ENCODE measurements at regions not wholly inside any gene's neighbourhood (a gene's known extent, or its start where the extent isn't known, plus 50 kb on each side); places are given as distances from the start of the nearest gene placed in this dataset.

- no peaks in the 10 kb centered on the region for H3K9me3 ChIP-seq (ENCODE audit: control insufficient read depth, low read length)
- H3K4me3 ChIP-seq (ENCODE audit: low read length in 2 of 2), result no peak overlapping the region
- peaks cover 0 to 3% of the 10 kb centered on the region in 2 donors for H3K4me1 ChIP-seq (ENCODE audit: control insufficient read depth in 1 of 2, insufficient read depth in 2 of 2, low read length in 2 of 2)
- H3K36me3 ChIP-seq (ENCODE audit: control insufficient read depth in 1 of 2, insufficient read depth in 2 of 2, low read length in 1 of 2), result no peaks in the 10 kb centered on the region
- DNase-seq, result no peak
- H3K27ac ChIP-seq (ENCODE audit: low read depth in 1 of 2, low read length in 2 of 2), result no peak overlapping the region
- 0 to 8% methylated on average over 1 of the region's 1 CpG for WGBS, 2 donors
- H3K27me3 ChIP-seq (ENCODE audit: control insufficient read depth in 1 of 2, insufficient read depth in 2 of 2, low read length in 1 of 2), result no peaks in the 10 kb centered on the region
- intact Hi-C loops (cut with DNase I), result no loop called here
- no peak for ATAC-seq (ENCODE audit: low FRiP score)
Observed at GRCh38 chr7:86947929-86948328, 111.5 kb downstream of the ELAPOR2 start.

DNA sequence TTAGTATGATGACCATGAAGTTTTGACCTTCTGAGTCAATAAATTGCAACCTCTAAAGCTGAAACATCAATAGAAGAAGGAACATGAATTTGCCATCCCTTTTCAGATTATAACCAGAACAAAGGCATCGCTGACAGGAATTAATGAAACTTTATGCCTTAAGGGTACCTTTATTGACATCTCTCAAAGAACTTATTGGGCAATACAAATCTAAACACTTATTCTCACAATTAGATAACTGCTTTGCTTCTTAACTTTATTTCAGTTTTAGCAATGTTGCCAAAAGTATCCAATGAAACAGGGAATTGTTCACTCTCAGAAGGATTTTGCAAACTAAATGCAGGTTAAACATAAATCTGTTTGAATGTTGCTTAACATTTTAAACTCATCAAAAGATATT is 116.0 kb downstream of the ELAPOR2 start:
- Histone ChIP-seq H3K27me3 (ENCODE audit: control insufficient read depth in 1 of 2, insufficient read depth in 2 of 2, low read length in 1 of 2) (peaks cover 0 to 2% of the 10 kb centered on the region in 2 donors), H3K4me1 (ENCODE audit: control insufficient read depth in 1 of 2, insufficient read depth in 2 of 2, low read length in 2 of 2) (peaks cover 0 to 3% of the 10 kb centered on the region in 2 donors), H3K9me3 (ENCODE audit: control insufficient read depth, low read length) (no peaks in the 10 kb centered on the region), H3K4me3 (ENCODE audit: low read length in 2 of 2) (no peak overlapping the region), H3K27ac (ENCODE audit: low read depth in 1 of 2, low read length in 2 of 2) (no peak overlapping the region), H3K36me3 (ENCODE audit: control insufficient read depth in 1 of 2, insufficient read depth in 2 of 2, low read length in 1 of 2) (no peaks in the 10 kb centered on the region)
- WGBS, 2 donors, result 97 to 98% methylated on average over 1 of the region's 1 CpG
- intact Hi-C loops (cut with DNase I), result loop anchor here in 1 of 2 donors (5.0 kb wide), 1 partner anchor 204 kb away; no protein-coding TSS in a partner anchor
- DNase-seq (no peak), ATAC-seq (ENCODE audit: low FRiP score) (no peak)

DNA sequence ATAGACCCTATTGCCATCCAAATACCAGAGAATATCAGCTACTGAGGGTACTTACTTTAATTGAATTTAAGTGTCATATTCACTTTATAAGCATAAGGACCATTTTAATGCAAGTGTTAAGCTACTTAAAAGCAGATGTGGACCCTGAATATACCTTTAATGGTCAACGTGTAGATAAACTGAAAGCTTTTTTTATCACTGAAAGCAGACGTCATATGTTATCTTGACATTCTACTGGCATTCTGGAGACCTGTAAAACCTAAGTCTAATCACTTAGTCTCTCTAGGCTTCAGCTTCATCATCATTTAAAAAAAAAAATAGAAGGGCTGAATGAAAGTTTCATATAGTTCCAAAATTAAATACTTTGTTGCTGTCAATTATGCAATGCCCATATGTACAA is 116.5 kb downstream of the ELAPOR2 start:
- Histone ChIP-seq H3K27me3 (ENCODE audit: control insufficient read depth in 1 of 2, insufficient read depth in 2 of 2, low read length in 1 of 2) (peaks cover 0 to 2% of the 10 kb centered on the region in 2 donors), H3K27ac (ENCODE audit: low read depth in 1 of 2, low read length in 2 of 2) (no peak overlapping the region), H3K9me3 (ENCODE audit: control insufficient read depth, low read length) (no peaks in the 10 kb centered on the region), H3K36me3 (ENCODE audit: control insufficient read depth in 1 of 2, insufficient read depth in 2 of 2, low read length in 1 of 2) (no peaks in the 10 kb centered on the region), H3K4me1 (ENCODE audit: control insufficient read depth in 1 of 2, insufficient read depth in 2 of 2, low read length in 2 of 2) (peaks cover 0 to 1% of the 10 kb centered on the region in 2 donors), H3K4me3 (ENCODE audit: low read length in 2 of 2) (no peak overlapping the region)
- intact Hi-C loops (cut with DNase I), result loop anchor here in 1 of 2 donors (5.0 kb wide), 1 partner anchor 204 kb away; no protein-coding TSS in a partner anchor
- DNase-seq (no peak), ATAC-seq (ENCODE audit: low FRiP score) (no peak)
- 34 to 55% methylated on average over 2 of the region's 2 CpGs for WGBS, 2 donors

DNA sequence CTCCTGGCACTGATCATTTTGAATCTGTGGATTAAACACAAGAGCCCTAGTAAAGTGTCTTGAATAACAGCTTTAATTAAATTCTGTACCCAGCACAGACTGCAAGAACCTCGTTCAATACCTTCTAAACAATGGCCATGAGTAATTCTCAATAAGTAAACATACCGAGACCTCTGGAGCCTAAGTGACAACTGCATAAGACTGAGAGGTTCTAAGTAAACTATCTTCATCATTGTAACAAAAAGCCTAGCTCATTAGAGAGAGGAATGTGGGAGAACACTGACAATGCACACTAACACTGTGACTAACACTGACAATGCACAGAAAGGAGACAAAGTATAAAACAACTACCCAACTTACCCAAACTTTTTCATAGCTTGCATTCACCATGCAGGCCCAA is 117.4 kb downstream of the ELAPOR2 start:
- DNase-seq, result no peak
- no peaks in the 10 kb centered on the region for H3K9me3 ChIP-seq (ENCODE audit: control insufficient read depth, low read length)
- H3K4me1 ChIP-seq (ENCODE audit: control insufficient read depth in 1 of 2, insufficient read depth in 2 of 2, low read length in 2 of 2), result no peaks in the 10 kb centered on the region
- no peak overlapping the region for H3K27ac ChIP-seq (ENCODE audit: low read depth in 1 of 2, low read length in 2 of 2)
- no peak for ATAC-seq (ENCODE audit: low FRiP score)
- intact Hi-C loops (cut with DNase I), result loop anchor here in 1 of 2 donors (5.0 kb wide), 1 partner anchor 205 kb away; no protein-coding TSS in a partner anchor
- H3K27me3 ChIP-seq (ENCODE audit: control insufficient read depth in 1 of 2, insufficient read depth in 2 of 2, low read length in 1 of 2), result peaks cover 0 to 2% of the 10 kb centered on the region in 2 donors
- no peak overlapping the region for H3K4me3 ChIP-seq (ENCODE audit: low read length in 2 of 2)
- no peaks in the 10 kb centered on the region for H3K36me3 ChIP-seq (ENCODE audit: control insufficient read depth in 1 of 2, insufficient read depth in 2 of 2, low read length in 1 of 2)
- 92 to 94% methylated on average over 2 of the region's 2 CpGs for WGBS, 2 donors

DNA sequence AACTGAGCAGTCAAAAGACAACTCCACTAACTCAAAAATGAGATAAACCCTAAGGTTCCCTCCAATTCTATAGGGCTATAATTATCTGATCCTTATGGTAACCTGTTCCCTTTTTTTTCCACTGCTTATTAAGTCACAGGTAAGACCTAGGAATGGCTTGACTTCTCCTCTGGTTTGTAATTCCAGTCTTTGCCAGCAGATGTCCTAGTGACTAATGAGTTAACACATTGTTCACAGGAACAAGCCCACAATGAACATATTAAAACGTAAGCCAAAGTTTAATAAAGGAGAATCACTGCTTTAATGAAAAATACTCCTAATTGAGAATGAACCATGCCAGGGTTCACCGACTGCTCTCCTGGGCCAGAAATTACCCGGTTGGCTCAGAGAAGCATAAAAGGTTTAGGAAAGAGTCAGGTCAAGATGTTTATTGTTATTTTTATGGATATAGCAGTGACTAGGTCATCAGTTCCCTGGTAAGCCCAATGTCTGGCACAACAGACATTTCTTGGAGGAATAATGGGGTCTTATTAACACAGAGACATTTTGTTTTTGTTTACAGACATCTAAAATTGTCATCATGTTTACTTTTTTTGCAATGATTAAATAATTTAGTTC is 120.1 kb downstream of the ELAPOR2 start:
- Histone ChIP-seq H3K36me3 (ENCODE audit: control insufficient read depth in 1 of 2, insufficient read depth in 2 of 2, low read length in 1 of 2) (no peaks in the 10 kb centered on the region), H3K4me3 (ENCODE audit: low read length in 2 of 2) (no peak overlapping the region), H3K27ac (ENCODE audit: low read depth in 1 of 2, low read length in 2 of 2) (no peak overlapping the region), H3K9me3 (ENCODE audit: control insufficient read depth, low read length) (no peaks in the 10 kb centered on the region), H3K27me3 (ENCODE audit: control insufficient read depth in 1 of 2, insufficient read depth in 2 of 2, low read length in 1 of 2) (peaks cover 0 to 2% of the 10 kb centered on the region in 2 donors), H3K4me1 (ENCODE audit: control insufficient read depth in 1 of 2, insufficient read depth in 2 of 2, low read length in 2 of 2) (no peaks in the 10 kb centered on the region)
- ATAC-seq (ENCODE audit: low FRiP score), result no peak
- intact Hi-C loops (cut with DNase I), result no loop called here
- 8 to 10% methylated on average over 3 of the region's 3 CpGs for WGBS, 2 donors
- no peak for DNase-seq

DNA sequence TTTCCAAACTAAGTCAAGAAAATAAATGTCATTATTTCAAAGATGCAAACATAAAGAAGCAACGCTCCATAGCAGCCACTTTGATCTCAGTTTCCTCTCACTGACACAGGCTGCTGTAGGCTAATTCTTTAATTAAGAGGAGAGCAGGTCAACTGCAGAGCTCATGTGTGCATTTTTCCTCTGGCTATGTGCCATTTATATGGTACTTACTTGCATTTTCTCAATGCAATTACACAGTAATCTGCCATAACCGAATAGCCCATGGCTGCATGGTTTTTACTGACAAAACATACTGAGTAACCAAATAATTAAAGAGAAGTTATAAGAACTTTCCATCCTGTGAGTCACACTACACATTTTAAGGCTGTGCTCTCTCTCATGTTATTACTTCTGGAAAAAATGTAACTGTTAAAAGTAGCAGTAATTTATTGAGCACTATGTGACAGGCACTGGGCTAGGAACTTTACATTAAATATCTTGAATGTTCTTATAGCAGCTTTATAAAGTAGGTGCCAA is 122.0 kb downstream of the ELAPOR2 start:
- Histone ChIP-seq H3K9me3 (ENCODE audit: control insufficient read depth, low read length) (no peaks in the 10 kb centered on the region), H3K4me1 (ENCODE audit: control insufficient read depth in 1 of 2, insufficient read depth in 2 of 2, low read length in 2 of 2) (no peaks in the 10 kb centered on the region), H3K27ac (ENCODE audit: low read depth in 1 of 2, low read length in 2 of 2) (no peak overlapping the region), H3K4me3 (ENCODE audit: low read length in 2 of 2) (no peak overlapping the region), H3K27me3 (ENCODE audit: control insufficient read depth in 1 of 2, insufficient read depth in 2 of 2, low read length in 1 of 2) (peaks cover 0 to 2% of the 10 kb centered on the region in 2 donors), H3K36me3 (ENCODE audit: control insufficient read depth in 1 of 2, insufficient read depth in 2 of 2, low read length in 1 of 2) (no peaks in the 10 kb centered on the region)
- DNase-seq (no peak), ATAC-seq (ENCODE audit: low FRiP score) (no peak)
- WGBS, 2 donors, result 74 to 86% methylated on average over 2 of the region's 2 CpGs
- intact Hi-C loops (cut with DNase I), result no loop called here

- intact Hi-C loops (cut with DNase I), result loop anchor here (5.0 kb wide), 2 partner anchors 124 to 209 kb away; partner anchors contain the start of gene ELAPOR2 (in 1 of the 2)
- no peaks in the 10 kb centered on the region for H3K9me3 ChIP-seq (ENCODE audit: control insufficient read depth, low read length)
- no peak overlapping the region for H3K4me3 ChIP-seq (ENCODE audit: low read length in 2 of 2)
- no peak overlapping the region for H3K27ac ChIP-seq (ENCODE audit: low read depth in 1 of 2, low read length in 2 of 2)
- ATAC-seq (ENCODE audit: low FRiP score), result no peak
- H3K4me1 ChIP-seq (ENCODE audit: control insufficient read depth in 1 of 2, insufficient read depth in 2 of 2, low read length in 2 of 2), result peaks cover 0 to 3% of the 10 kb centered on the region in 2 donors
- H3K27me3 ChIP-seq (ENCODE audit: control insufficient read depth in 1 of 2, insufficient read depth in 2 of 2, low read length in 1 of 2), result no peaks in the 10 kb centered on the region
- WGBS, 2 donors, result 83 to 84% methylated on average over 4 of the region's 4 CpGs
- H3K36me3 ChIP-seq (ENCODE audit: control insufficient read depth in 1 of 2, insufficient read depth in 2 of 2, low read length in 1 of 2), result no peaks in the 10 kb centered on the region
- DNase-seq, result no peak
Observed at GRCh38 chr7:86933295-86933845, 126.1 kb downstream of the ELAPOR2 start.

DNA sequence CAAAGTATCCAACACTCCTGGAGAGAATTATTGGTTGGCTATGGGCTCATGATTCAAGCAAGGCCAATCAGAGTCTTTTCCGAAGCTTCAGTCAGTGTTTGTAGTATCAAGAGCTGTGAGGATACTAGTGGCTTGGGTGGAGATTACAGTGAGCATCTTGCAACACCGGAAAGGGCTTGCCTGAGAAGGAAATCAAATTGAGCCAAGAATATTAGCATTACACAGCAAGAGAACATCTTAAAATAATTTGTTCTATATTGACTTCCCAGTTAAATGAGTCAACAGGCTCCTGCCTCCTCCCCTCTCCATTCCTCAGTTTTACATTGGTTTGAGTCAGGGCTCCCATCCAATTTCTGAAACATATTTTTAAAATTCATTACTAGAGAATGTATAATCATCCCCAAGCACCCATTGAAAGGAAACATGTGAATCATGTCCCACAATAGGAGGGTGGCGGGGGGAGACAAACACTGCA is 127.4 kb downstream of the ELAPOR2 start:
- H3K4me3 ChIP-seq (ENCODE audit: low read length in 2 of 2), result no peak overlapping the region
- peaks cover 0 to 3% of the 10 kb centered on the region in 2 donors for H3K4me1 ChIP-seq (ENCODE audit: control insufficient read depth in 1 of 2, insufficient read depth in 2 of 2, low read length in 2 of 2)
- intact Hi-C loops (cut with DNase I), result loop anchor here (5.0 kb wide), 2 partner anchors 125 to 210 kb away; partner anchors contain the start of gene ELAPOR2 (in 1 of the 2)
- ATAC-seq (ENCODE audit: low FRiP score), result peak; percentile 76
- H3K27me3 ChIP-seq (ENCODE audit: control insufficient read depth in 1 of 2, insufficient read depth in 2 of 2, low read length in 1 of 2), result no peaks in the 10 kb centered on the region
- 58 to 74% methylated on average over 3 of the region's 3 CpGs for WGBS, 2 donors
- no peaks in the 10 kb centered on the region for H3K9me3 ChIP-seq (ENCODE audit: control insufficient read depth, low read length)
- no peak overlapping the region for H3K27ac ChIP-seq (ENCODE audit: low read depth in 1 of 2, low read length in 2 of 2)
- H3K36me3 ChIP-seq (ENCODE audit: control insufficient read depth in 1 of 2, insufficient read depth in 2 of 2, low read length in 1 of 2), result no peaks in the 10 kb centered on the region
- peak in 1 of 2 donors; percentile 33 for DNase-seq

Measured in aorta (tissue), 5 donors.